HepG2 (cell line): ENCODE measurements at regions not wholly inside any gene's neighbourhood (a gene's known extent, or its start where the extent isn't known, plus 50 kb on each side); places are given as distances from the start of the nearest gene placed in this dataset.

Source experiments
- ATAC-seq: fragments of 200-7000 bp; cut with Tn5 transposase; 3 replicates; pipeline ENCODE4 v1.9.1; 2020; ENCODE audit warnings: mild to moderate bottlenecking, moderate library complexity
- BruUV-seq: library from RNA; stranded (reverse); fragments of 400-500 nt; replicated peaks from 2 replicates; lab custom pipeline; 2021; lab: Mats Ljungman, UMichigan
- CTCF ChIA-PET: fragments of 300-600 bp; formaldehyde crosslinking; extraction: SDS; loops from one replicate; lab custom pipeline; 2021; ENCODE audit warnings: low total read pairs, inconsistent platforms, low intra/inter-chr PET ratio; lab: Yijun Ruan, JAX
- POLR2A ChIA-PET: fragments of 350-600 bp; sonication (Branson Sonifier 250); formaldehyde crosslinking; loops from one replicate; lab custom pipeline; 2020; ENCODE audit warnings: antibody characterized with exemption, inconsistent platforms; lab: Yijun Ruan, JAX
- DNase-seq: peaks from one replicate; pipeline ENCODE4 v3.0.0-alpha.2; 2015; ENCODE audit warnings: low spot score
- FAIRE-seq: peaks from 3 replicates; lab custom pipeline; 2011; peaks lifted over from hg19 to GRCh38; lab: Jason Lieb, UNC
- H2AFZ ChIP-seq: one replicate; pipeline ENCODE4 v1.6.1; 2011; ENCODE audit warnings: low read length, inconsistent platforms
- H3K27ac ChIP-seq: fragments of 300-600 bp; 3 replicates; pipeline ENCODE4 v1.8.0; 2011; ENCODE audit warnings: mixed run types, mild to moderate bottlenecking, mixed read lengths, low read length, inconsistent platforms; ENCODE audit not compliant: insufficient read depth; ENCODE audit errors: extremely low read length
- H3K27me3 ChIP-seq, 2 experiments: fragments of 200-600 bp in 1 of 2; 2 replicates in 1 of 2; 3 replicates in 1 of 2; pipeline versions ENCODE4 v1.6.0 to v1.8.0; 2011; ENCODE audit warnings: low read length in 2 of 2, mild to moderate bottlenecking in 2 of 2, moderate library complexity in 2 of 2, inconsistent platforms in 1 of 2; ENCODE audit not compliant: insufficient read depth in 2 of 2, control insufficient read depth in 1 of 2
- H3K36me3 ChIP-seq, 2 experiments: fragments of 200-600 bp in 1 of 2; replicated peaks in 1 of 2; 2 replicates in 1 of 2; 3 replicates in 1 of 2; pipeline versions ENCODE4 v1.5.1 to v1.8.0; 2011; ENCODE audit warnings: low read length in 2 of 2, inconsistent platforms in 1 of 2; ENCODE audit not compliant: insufficient read depth in 2 of 2, control insufficient read depth in 1 of 2
- H3K4me1 ChIP-seq: 2 replicates; pipeline ENCODE4 v1.5.1; 2012; ENCODE audit warnings: low read length, inconsistent platforms; ENCODE audit not compliant: insufficient read depth
- H3K4me2 ChIP-seq: 2 replicates; pipeline ENCODE4 v1.6.0; 2011; ENCODE audit warnings: low read depth, low read length, inconsistent platforms
- H3K4me3 ChIP-seq, 3 experiments: fragments of 200-600 bp in 1 of 3; sonication (generic), shearing (Covaris generic) in 1 of 3; replicated peaks in 1 of 3; 2 replicates each; pipeline ENCODE4 v1.5.1; 2011 to 2016; ENCODE audit warnings: low read length in 3 of 3, inconsistent platforms in 2 of 3, low read depth in 2 of 3, mild to moderate bottlenecking in 2 of 3, control low read depth in 1 of 3, mixed read lengths in 1 of 3; ENCODE audit not compliant: insufficient read depth in 1 of 3
- H3K79me2 ChIP-seq: one replicate; pipeline ENCODE4 v1.6.1; 2011; ENCODE audit warnings: low read length, inconsistent platforms; ENCODE audit not compliant: insufficient read depth
- H3K9ac ChIP-seq: 2 replicates; pipeline ENCODE4 v1.6.0; 2011; ENCODE audit warnings: mild to moderate bottlenecking, low read depth, low read length, inconsistent platforms; ENCODE audit not compliant: insufficient read depth
- H3K9me3 ChIP-seq: 2 replicates; pipeline ENCODE4 v1.5.1; 2012; ENCODE audit warnings: mild to moderate bottlenecking, low read length
- H4K20me1 ChIP-seq: 2 replicates; pipeline ENCODE4 v1.6.0; 2011; ENCODE audit warnings: inconsistent platforms, mild to moderate bottlenecking, low read length, moderate library complexity; ENCODE audit not compliant: insufficient read depth
- ADNP ChIP-seq: sonication (generic); formaldehyde crosslinking; IDR thresholded peaks from 2 replicates; pipeline ENCODE4 v1.4.0; 2020; ENCODE audit warnings: missing genetic modification reagents
- MAFF ChIP-seq: IDR thresholded peaks from 2 replicates; pipeline ENCODE4 v1.6.1; 2011; ENCODE audit warnings: low read depth, low read length, improper control_type of control experiment
- MAFK ChIP-seq, 2 experiments: IDR thresholded peaks in 1 of 2; conservative IDR thresholded peaks in 1 of 2; 2 replicates each; pipeline ENCODE4 v1.6.1; 2011; ENCODE audit warnings: improper control_type of control experiment in 2 of 2, low read length in 2 of 2
- RXRB ChIP-seq: IDR thresholded peaks from 2 replicates; pipeline ENCODE4 v1.6.1; 2016; ENCODE audit warnings: borderline replicate concordance, missing genetic modification reagents, missing compliant biosample characterization
- SIN3B ChIP-seq: fragments of 150-350 bp; IDR thresholded peaks from 2 replicates; pipeline ENCODE4 v1.6.1; 2014; ENCODE audit warnings: low read length
- U2AF1 ChIP-seq: fragments of 200-400 bp; formaldehyde crosslinking; optimal IDR thresholded peaks from 2 replicates; pipeline ENCODE3; 2017; ENCODE audit warnings: mild to moderate bottlenecking, low read depth, low read length
- ZKSCAN8 ChIP-seq: IDR thresholded peaks from 2 replicates; pipeline ENCODE4 v1.6.1; 2016; ENCODE audit warnings: borderline replicate concordance, missing genetic modification reagents, missing compliant biosample characterization
- ZNF841 ChIP-seq: sonication (generic); formaldehyde crosslinking; IDR thresholded peaks from 2 replicates; pipeline ENCODE4 v1.8.1; 2023; ENCODE audit warnings: missing genetic modification reagents, borderline replicate concordance
- WGBS: methylation state at CpG from one replicate; pipeline ENCODE4 v1.1.6; 2017; ENCODE audit warnings: low lambda C conversion rate; 5-methylcytosine and 5-hydroxymethylcytosine counted together
- in situ Hi-C: cut with HindIII; loops from 2 replicates; pipeline ENCODE4 v1.10.0; 2017; ENCODE audit warnings: low pct_unique_long_range_greater_than_20kb; ENCODE audit not compliant: extremely low pct_ligation_motif_present
- intact Hi-C: fragments of 100-400 bp; cut with micrococcal nuclease; formaldehyde crosslinking; loops from one replicate; pipeline ENCODE4 v1.10.0; 2022; ENCODE audit not compliant: unreplicated experiment
- TF ChIP-seq, protein P1 (sequence below): IDR thresholded peaks from 2 replicates; pipeline ENCODE4 v1.6.1; 2018; ENCODE audit warnings: missing genetic modification reagents, mild to moderate bottlenecking, missing compliant biosample characterization
- TF ChIP-seq, protein P2 (sequence below): IDR thresholded peaks from 2 replicates; pipeline ENCODE4 v1.6.1; 2016; ENCODE audit warnings: control low read depth

DNA sequence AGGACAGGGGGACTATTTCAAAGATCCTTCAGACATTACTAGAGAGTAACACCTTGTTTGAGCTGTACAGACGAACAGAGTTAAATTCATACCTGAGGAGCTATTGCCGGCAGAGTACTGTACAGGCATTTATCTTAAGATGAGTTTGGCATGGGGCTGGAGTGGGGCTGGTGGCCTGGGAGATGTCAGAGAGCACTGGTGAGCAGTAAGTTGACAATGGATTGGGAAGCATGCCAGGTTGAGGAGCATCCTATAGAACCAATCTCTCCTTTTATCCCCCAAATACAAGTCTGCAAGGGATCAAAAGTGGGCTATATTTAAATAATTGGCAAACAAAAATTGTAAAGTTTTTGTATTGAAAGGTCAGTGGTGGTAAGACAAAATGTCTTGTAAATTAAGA is 58.6 kb downstream of the ADCYAP1 start (continued):
- TF ChIP-seq, protein P1, sequence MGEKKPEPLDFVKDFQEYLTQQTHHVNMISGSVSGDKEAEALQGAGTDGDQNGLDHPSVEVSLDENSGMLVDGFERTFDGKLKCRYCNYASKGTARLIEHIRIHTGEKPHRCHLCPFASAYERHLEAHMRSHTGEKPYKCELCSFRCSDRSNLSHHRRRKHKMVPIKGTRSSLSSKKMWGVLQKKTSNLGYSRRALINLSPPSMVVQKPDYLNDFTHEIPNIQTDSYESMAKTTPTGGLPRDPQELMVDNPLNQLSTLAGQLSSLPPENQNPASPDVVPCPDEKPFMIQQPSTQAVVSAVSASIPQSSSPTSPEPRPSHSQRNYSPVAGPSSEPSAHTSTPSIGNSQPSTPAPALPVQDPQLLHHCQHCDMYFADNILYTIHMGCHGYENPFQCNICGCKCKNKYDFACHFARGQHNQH = no peak
- TF ChIP-seq ADNP (CRISPR knock-in tag) (no peak), U2AF1 (no peak), ZNF841 (no peak), SIN3B (no peak)

DNA sequence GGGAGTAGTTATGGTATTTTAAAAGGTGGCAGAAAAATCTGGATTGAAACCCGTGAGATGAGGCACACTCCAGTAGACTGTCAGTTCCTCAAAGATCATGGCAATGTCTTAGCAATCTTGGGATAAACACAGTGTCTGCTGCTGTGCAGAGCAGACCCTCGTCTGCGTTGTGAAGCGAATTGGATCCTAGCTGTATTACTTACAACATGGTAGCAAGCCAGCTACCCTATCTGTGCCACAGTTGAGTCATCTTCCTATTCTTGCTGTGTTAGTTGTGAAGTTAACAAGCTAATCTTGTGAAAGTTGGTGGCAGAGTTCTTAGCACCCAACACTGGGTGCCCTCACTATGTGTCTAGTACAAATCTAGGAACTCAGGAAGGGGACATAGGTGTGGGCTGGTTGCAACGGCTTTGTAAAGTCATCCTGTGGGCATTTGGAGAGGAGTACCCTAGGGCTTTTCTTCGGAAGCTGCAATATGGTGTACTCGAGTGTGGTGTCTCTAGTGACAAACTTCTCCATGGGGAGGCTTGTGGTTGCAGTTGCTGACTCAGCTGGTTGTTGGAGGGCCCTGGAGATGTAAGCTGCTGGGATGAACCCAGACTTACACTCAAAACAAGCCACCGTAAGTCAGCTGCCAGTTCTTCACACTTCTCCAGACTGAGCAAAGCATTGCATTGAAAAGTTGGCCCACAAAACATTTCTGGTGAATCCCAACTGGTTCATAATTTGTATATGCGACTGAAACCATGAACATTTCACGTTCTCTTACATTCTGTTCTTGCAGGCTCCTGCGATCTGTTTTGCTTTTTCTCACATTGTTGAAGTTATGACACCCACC is 61.5 kb downstream of the ADCYAP1 start:
- POLR2A ChIA-PET = no interaction called here
- H3K4me1 ChIP-seq = no peaks in the 10 kb centered on the region
- no peak for ATAC-seq

More for the DNA sequence above, 61.5 kb downstream of the ADCYAP1 start:
- no TSS peak for BruUV-seq
- Histone ChIP-seq H3K9ac (no peak overlapping the region), H3K4me2 (no peak overlapping the region), H3K27ac (no peak overlapping the region), H3K36me3 (no peaks in the 10 kb centered on the region), H3K79me2 (no peaks in the 10 kb centered on the region), H4K20me1 (0 out of 2 replicates have a peak, but pooled peaks cover 2% of the 10 kb centered on the region)
- no peak for DNase-seq
- in situ Hi-C loops = no loop called here
- intact Hi-C loops = no loop called here
- TF ChIP-seq RXRB (CRISPR knock-in tag) = no peak
- TF ChIP-seq MAFK (conservative IDR thresholded peaks at IDR 0.05 in 1 of 2, IDR thresholded peaks at IDR 0.05 in 1 of 2; ENCODE audit: low read length in 2 of 2) = peak; percentile 84 to 92
- TF ChIP-seq ZKSCAN8 (CRISPR knock-in tag) = no peak
- TF ChIP-seq, protein P2, sequence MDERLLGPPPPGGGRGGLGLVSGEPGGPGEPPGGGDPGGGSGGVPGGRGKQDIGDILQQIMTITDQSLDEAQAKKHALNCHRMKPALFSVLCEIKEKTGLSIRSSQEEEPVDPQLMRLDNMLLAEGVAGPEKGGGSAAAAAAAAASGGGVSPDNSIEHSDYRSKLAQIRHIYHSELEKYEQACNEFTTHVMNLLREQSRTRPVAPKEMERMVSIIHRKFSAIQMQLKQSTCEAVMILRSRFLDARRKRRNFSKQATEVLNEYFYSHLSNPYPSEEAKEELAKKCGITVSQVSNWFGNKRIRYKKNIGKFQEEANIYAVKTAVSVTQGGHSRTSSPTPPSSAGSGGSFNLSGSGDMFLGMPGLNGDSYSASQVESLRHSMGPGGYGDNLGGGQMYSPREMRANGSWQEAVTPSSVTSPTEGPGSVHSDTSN (CRISPR knock-in tag) = no peak
- TF ChIP-seq MAFF = peak; percentile 82
- TF ChIP-seq, all 625 proteins: peak for 2
- Histone ChIP-seq H3K9me3 (no peaks in the 10 kb centered on the region), H2AFZ (no peak overlapping the region), H3K4me3 (no peak overlapping the region), H3K27me3 (peaks cover 0 to 3% of the 10 kb centered on the region in 2 experiments; a peak in 1 of 5 replicates)
- no peak for FAIRE-seq
- CTCF ChIA-PET = no interaction called here
- WGBS = 22% methylated on average over 6 of the region's 11 CpGs
